Activated T-cell treated with anti-CD3 and anti-CD28 coated beads, Interleukin-2, amount 50 U/mL, for 72 hours (primary cell): ENCODE measurements at regions not wholly inside any gene's neighbourhood (a gene's known extent, or its start where the extent isn't known, plus 50 kb on each side); places are given as distances from the start of the nearest gene placed in this dataset.
"Not testable (repeated sequence)": the region's sequence is repeated elsewhere in the genome, so short reads cannot be mapped to it uniquely, and the experiment has no call there.

Experiments
- ATAC-seq, 2 donors: fragments of 150-1000 bp; cut with Tn5 transposase; replicated peaks in 1 of 2; 2 replicates each; pipeline ENCODE4 v1.10.0; 2021; ENCODE audit warnings: moderate library complexity in 2 of 2, mild to moderate bottlenecking in 1 of 2
- DNase-seq, 2 donors: peaks; one replicate each; pipeline ENCODE4 v3.0.0; 2021 to 2022; ENCODE audit warnings: mixed read lengths in 1 of 2
- H3K27ac Mint-ChIP-seq: one replicate; pipeline ENCODE4 v1.8.0; 2022; ENCODE audit warnings: mild to moderate bottlenecking, moderate library complexity, mixed read lengths
- H3K27me3 Mint-ChIP-seq: one replicate; pipeline ENCODE4 v1.8.0; 2022; ENCODE audit warnings: low read depth, mixed read lengths
- H3K36me3 Mint-ChIP-seq, 2 donors: one replicate each; pipeline ENCODE4 v1.8.0; 2022; ENCODE audit warnings: mixed read lengths in 2 of 2, mild to moderate bottlenecking in 1 of 2; ENCODE audit not compliant: insufficient read depth in 2 of 2
- H3K4me1 Mint-ChIP-seq: one replicate; pipeline ENCODE4 v1.8.0; 2022; ENCODE audit warnings: low read depth, mixed read lengths
- H3K4me3 Mint-ChIP-seq, 2 donors: one replicate each; pipeline ENCODE4 v1.8.0; 2022; ENCODE audit warnings: mild to moderate bottlenecking in 2 of 2, mixed read lengths in 2 of 2, moderate library complexity in 2 of 2
- H3K9me3 Mint-ChIP-seq, 2 donors: one replicate each; pipeline ENCODE4 v1.8.0; 2022; ENCODE audit warnings: mixed read lengths in 2 of 2

DNA sequence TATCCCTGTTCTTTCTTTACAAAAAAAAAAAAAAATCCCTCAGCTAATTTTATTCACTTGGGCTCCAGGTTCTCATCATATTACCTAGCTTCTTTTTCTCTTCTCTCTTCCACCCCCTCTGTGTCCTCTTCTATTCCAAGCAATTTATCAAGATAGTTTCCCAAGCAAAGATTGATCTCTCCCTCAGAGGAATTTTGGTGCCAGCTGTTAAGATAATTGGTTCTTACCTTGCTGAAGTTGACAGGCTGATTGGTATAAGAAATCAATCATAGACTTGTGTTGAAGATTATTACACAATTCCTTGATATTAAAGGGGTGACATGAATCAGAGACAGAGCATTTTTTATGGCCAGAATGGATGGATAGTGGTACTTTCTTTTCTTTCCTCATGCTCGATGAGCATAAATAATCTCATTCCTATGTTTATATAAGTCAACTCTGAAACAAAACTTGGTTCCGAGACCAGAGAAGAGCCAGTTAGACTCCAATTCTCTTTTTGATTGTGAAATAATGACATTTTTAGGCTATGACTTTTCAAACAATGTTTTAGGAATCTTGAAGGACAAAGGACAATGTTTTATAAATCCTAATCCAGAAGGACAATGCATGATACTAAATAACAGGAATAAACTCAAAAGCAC, 264.1 kb upstream of the PRKD1 start:
- ATAC-seq, result no peak
- H3K4me3 Mint-ChIP-seq, result no peak overlapping the region
- DNase-seq, result no peak
- no peak overlapping the region for H3K27ac Mint-ChIP-seq
- no peaks in the 10 kb centered on the region for H3K36me3 Mint-ChIP-seq
- H3K9me3 Mint-ChIP-seq, result peaks cover 2 to 5% of the 10 kb centered on the region in 2 donors
- no peaks in the 10 kb centered on the region for H3K4me1 Mint-ChIP-seq
- H3K27me3 Mint-ChIP-seq, result no peaks in the 10 kb centered on the region

DNA sequence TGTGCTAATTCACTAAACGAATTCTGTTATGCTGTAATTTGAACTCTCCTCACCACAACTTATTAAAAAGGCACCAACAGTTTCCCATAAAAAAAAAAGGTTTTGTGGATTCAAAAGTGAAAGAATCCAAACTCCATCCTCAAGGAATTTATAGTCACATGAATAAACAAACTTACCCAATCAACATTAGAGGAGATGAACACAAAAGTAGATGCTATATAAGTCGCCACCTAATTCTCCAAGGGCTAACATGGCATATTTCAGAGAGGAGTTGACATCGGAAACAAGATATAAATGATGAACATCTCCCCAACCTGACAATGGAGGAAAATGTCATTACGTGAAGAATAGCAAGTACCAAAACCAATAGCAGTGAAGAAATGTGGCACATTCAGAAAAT, 265.5 kb upstream of the PRKD1 start:
- ATAC-seq (no peak), DNase-seq (no peak)
- Mint-ChIP-seq H3K36me3 (no peaks in the 10 kb centered on the region), H3K27me3 (no peaks in the 10 kb centered on the region), H3K9me3 (peaks cover 2 to 5% of the 10 kb centered on the region in 2 donors), H3K4me1 (no peaks in the 10 kb centered on the region), H3K4me3 (no peak overlapping the region), H3K27ac (no peak overlapping the region)

- peaks cover 2 to 5% of the 10 kb centered on the region in 2 donors for H3K9me3 Mint-ChIP-seq
- H3K4me1 Mint-ChIP-seq, result no peaks in the 10 kb centered on the region
- no peaks in the 10 kb centered on the region for H3K36me3 Mint-ChIP-seq
- DNase-seq (no peak), ATAC-seq (no peak)
- no peaks in the 10 kb centered on the region for H3K27me3 Mint-ChIP-seq
- H3K4me3 Mint-ChIP-seq, result no peak overlapping the region
- H3K27ac Mint-ChIP-seq, result no peak overlapping the region
These were observed 266.3 kb upstream of the PRKD1 start for GRCh38 chr14:30193845-30194501.

DNA sequence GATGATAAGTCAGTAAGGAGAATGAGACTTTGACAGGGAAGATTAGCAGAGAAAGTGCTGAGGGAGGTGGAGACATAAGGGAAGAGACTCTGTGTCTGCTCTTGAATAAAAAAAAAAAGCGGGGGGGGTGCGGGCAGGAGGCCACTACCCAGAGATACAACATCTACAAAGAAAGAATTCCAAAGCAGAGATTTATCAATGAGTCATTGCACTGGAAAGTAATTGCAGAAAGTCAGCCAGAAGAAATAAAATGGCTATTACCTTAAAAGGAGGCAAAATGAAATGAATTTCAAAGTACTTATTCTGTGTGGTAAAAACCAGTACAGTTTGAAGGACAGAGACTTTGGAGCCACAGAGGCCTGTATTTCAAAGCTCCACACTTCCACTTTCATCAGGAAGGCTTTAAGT, 267.1 kb upstream of the PRKD1 start:
- Mint-ChIP-seq H3K27ac (no peak overlapping the region), H3K27me3 (no peaks in the 10 kb centered on the region), H3K4me1 (no peaks in the 10 kb centered on the region), H3K4me3 (no peak overlapping the region), H3K36me3 (no peaks in the 10 kb centered on the region), H3K9me3 (peaks cover 2% of the 10 kb centered on the region in 2 donors)
- ATAC-seq (no peak), DNase-seq (no peak)

GRCh38 chr14:30195941-30196340, 268.3 kb upstream of the PRKD1 start:
- Mint-ChIP-seq H3K27me3 (no peaks in the 10 kb centered on the region), H3K27ac (no peak overlapping the region), H3K36me3 (no peaks in the 10 kb centered on the region), H3K4me3 (no peak overlapping the region), H3K9me3 (no peaks in the 10 kb centered on the region), H3K4me1 (no peaks in the 10 kb centered on the region)
- ATAC-seq (no peak), DNase-seq (no peak)

DNA sequence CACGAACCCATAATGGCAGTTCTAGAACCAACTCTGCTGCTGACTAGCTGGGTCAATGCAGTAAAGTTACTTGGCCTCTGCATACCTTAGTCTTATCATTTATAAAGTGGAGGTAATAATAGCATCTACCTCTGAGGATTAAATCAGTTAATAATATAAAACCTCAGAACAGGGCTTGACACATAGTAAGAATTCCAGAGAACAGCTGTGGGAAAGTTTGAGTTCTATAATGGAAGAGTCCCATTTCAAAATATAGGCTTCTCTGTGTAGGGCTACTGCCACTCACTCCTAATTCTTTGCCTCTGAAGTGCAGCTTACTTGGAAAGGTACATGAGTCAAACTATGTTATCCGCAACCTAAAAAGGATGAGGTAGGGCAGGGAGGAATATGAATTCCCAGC, 269.2 kb upstream of the PRKD1 start:
- ATAC-seq (no peak), DNase-seq (no peak)
- Mint-ChIP-seq H3K36me3 (no peaks in the 10 kb centered on the region), H3K27me3 (no peaks in the 10 kb centered on the region), H3K4me1 (no peaks in the 10 kb centered on the region), H3K27ac (no peak overlapping the region), H3K4me3 (no peak overlapping the region), H3K9me3 (no peaks in the 10 kb centered on the region)

- H3K4me3 Mint-ChIP-seq, DNase-seq, H3K27ac Mint-ChIP-seq, ATAC-seq, H3K36me3 Mint-ChIP-seq, H3K9me3 Mint-ChIP-seq, H3K4me1 Mint-ChIP-seq, H3K27me3 Mint-ChIP-seq: not testable (repeated sequence)
These were observed 271.1 kb upstream of the PRKD1 start for GRCh38 chr14:30198720-30199119.

DNA sequence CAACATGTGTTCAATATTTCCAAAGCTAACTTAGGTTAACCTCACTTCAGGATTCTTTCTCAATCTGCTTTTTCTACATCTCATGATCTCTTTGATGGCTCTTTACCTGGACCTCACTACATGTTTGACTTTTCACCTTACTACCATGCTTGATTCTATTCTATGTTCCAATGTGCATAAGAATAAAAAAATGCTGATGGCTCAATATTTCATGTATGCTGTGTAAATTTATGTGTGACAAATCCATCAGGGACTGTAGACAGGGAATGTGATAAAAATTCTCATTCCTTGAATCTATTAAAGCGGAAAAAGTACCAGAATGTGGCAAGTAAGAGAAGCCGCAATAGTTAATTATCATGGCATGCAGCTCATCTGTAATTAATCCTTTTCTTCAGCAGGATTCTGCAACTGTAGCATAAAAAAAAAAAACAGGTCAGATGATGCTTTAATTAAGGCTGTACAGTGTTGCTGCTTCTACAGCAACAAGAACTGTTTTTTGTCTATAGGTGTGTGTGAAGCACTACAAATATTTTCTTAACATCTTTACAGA, 276.9 kb upstream of the PRKD1 start:
- DNase-seq (no peak), ATAC-seq (no peak)
- Mint-ChIP-seq H3K9me3 (no peaks in the 10 kb centered on the region), H3K4me1 (no peaks in the 10 kb centered on the region), H3K27me3 (no peaks in the 10 kb centered on the region), H3K27ac (no peak overlapping the region), H3K4me3 (no peak overlapping the region), H3K36me3 (no peaks in the 10 kb centered on the region)

DNA sequence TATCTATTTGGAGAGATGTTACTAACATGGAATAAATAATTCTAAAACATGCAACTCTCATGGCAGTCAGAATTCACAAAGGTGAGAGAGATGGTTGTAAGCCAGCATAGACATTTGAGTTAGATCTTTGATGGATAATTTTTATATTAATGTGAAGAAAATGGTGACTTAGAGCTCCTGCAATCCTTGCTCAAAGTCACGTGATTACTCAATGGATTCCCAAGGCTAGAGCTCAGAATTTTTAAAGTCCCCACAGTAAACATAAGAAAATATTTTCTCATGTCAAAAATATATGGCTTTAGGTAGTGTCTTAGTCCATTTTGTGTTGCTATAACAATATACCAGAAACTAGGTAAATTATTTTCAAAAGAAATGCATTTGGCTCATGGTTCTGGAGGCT, 281.5 kb upstream of the PRKD1 start:
- H3K9me3 Mint-ChIP-seq, result no peaks in the 10 kb centered on the region
- no peaks in the 10 kb centered on the region for H3K4me1 Mint-ChIP-seq

GRCh38 chr14:30210630-30211029, 283.0 kb upstream of the PRKD1 start:
- H3K36me3 Mint-ChIP-seq, result no peaks in the 10 kb centered on the region
- no peak overlapping the region for H3K4me3 Mint-ChIP-seq
- no peaks in the 10 kb centered on the region for H3K9me3 Mint-ChIP-seq
- DNase-seq, result no peak
- H3K27me3 Mint-ChIP-seq, result no peaks in the 10 kb centered on the region
- H3K27ac Mint-ChIP-seq, result no peak overlapping the region
- no peaks in the 10 kb centered on the region for H3K4me1 Mint-ChIP-seq
- no peak for ATAC-seq

More for the DNA sequence above, 281.5 kb upstream of the PRKD1 start:
- no peak for ATAC-seq
- H3K36me3 Mint-ChIP-seq, result no peaks in the 10 kb centered on the region
- no peak overlapping the region for H3K4me3 Mint-ChIP-seq
- H3K27ac Mint-ChIP-seq, result no peak overlapping the region
- DNase-seq, result no peak
- H3K27me3 Mint-ChIP-seq, result no peaks in the 10 kb centered on the region

GRCh38 chr14:30211326-30211725, 283.7 kb upstream of the PRKD1 start:
- Mint-ChIP-seq H3K27me3 (no peaks in the 10 kb centered on the region), H3K9me3 (no peaks in the 10 kb centered on the region), H3K36me3 (no peaks in the 10 kb centered on the region), H3K27ac (no peak overlapping the region), H3K4me1 (no peaks in the 10 kb centered on the region), H3K4me3 (no peak overlapping the region)
- DNase-seq (no peak), ATAC-seq (no peak)

- Mint-ChIP-seq H3K27ac (no peak overlapping the region), H3K4me1 (no peaks in the 10 kb centered on the region), H3K9me3 (no peaks in the 10 kb centered on the region), H3K36me3 (no peaks in the 10 kb centered on the region), H3K4me3 (no peak overlapping the region), H3K27me3 (no peaks in the 10 kb centered on the region)
- no peak for ATAC-seq
- no peak for DNase-seq
These were observed 286.4 kb upstream of the PRKD1 start for GRCh38 chr14:30214014-30214413.

DNA sequence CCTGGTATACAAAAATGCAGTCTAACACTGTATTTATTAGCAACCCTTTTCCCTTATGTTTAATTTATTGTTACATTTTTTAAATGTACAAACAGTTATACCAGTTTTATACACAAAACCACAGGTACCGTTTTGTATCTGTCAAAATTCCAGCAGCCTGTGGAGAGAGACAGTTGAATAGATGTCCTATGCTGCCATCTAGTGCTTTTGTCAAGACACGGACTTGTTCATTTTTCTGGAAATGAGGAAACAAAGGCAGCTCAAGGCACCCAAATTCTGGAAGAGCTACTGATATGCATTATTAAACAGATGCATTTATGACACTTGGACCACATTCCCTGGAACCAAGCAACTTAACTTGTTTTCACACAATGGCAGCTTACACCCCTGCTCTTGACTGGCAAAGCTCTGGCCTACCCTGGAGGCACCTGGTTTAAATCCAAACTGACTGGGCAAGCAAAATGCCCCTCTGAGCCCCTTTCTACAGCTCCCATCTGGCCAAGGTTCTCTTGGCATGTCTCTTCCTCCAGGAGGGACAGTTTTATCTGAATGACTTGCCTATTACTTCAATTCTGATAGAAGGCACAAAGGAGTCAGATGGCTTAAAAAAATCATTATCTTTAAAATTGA, 286.9 kb upstream of the PRKD1 start:
- Mint-ChIP-seq H3K4me1 (no peaks in the 10 kb centered on the region), H3K9me3 (no peaks in the 10 kb centered on the region), H3K27ac (no peak overlapping the region), H3K4me3 (no peak overlapping the region), H3K36me3 (no peaks in the 10 kb centered on the region), H3K27me3 (no peaks in the 10 kb centered on the region)
- ATAC-seq, result no peak
- DNase-seq, result peak in 1 of 2 donors; percentile 1
